IPS-18c (cell line): ENCODE measurements at regions not wholly inside any gene's neighbourhood (a gene's known extent, or its start where the extent isn't known, plus 50 kb on each side); places are given as distances from the start of the nearest gene placed in this dataset.

Experiments used
- H3K4me3 ChIP-seq: 2 replicates; pipeline ENCODE4 v1.7.0; 2013; ENCODE audit warnings: low read depth, mild to moderate bottlenecking, low read length, moderate library complexity; ENCODE audit not compliant: insufficient read depth
- H3K9me3 ChIP-seq: one replicate; pipeline ENCODE4 v1.6.1; 2013; ENCODE audit warnings: mild to moderate bottlenecking, low read length, moderate library complexity; ENCODE audit not compliant: control insufficient read depth, insufficient read depth

- Histone ChIP-seq H3K4me3 (no peak overlapping the region), H3K9me3 (peaks cover under 1% of the 10 kb centered on the region)
These were observed 124.7 kb downstream of the NAV1 start for GRCh38 chr1:201663491-201664113.

GRCh38 chr1:201665036-201665435, 126.1 kb downstream of the NAV1 start:
- Histone ChIP-seq H3K9me3 (peaks cover 3% of the 10 kb centered on the region), H3K4me3 (no peak overlapping the region)

GRCh38 chr1:201666102-201666501, 127.2 kb downstream of the NAV1 start:
- peaks cover 3% of the 10 kb centered on the region for H3K9me3 ChIP-seq
- H3K4me3 ChIP-seq = no peak overlapping the region

GRCh38 chr1:201666645-201667044, 127.7 kb downstream of the NAV1 start:
- H3K4me3 ChIP-seq = no peak overlapping the region
- peaks cover 3% of the 10 kb centered on the region for H3K9me3 ChIP-seq

GRCh38 chr1:201667479-201667878, 128.6 kb downstream of the NAV1 start:
- Histone ChIP-seq H3K4me3 (no peak overlapping the region), H3K9me3 (peaks cover 3% of the 10 kb centered on the region)

- Histone ChIP-seq H3K4me3 (no peak overlapping the region), H3K9me3 (peaks cover 3% of the 10 kb centered on the region)
These were observed 131.6 kb downstream of the NAV1 start for GRCh38 chr1:201670517-201670916.

GRCh38 chr1:201672685-201673084, 133.8 kb downstream of the NAV1 start:
- Histone ChIP-seq H3K9me3 (peaks cover 3% of the 10 kb centered on the region), H3K4me3 (no peak overlapping the region)

- peaks cover 3% of the 10 kb centered on the region for H3K9me3 ChIP-seq
- no peak overlapping the region for H3K4me3 ChIP-seq
These were observed 134.2 kb downstream of the NAV1 start for GRCh38 chr1:201673093-201673492.

- H3K4me3 ChIP-seq = no peak overlapping the region
These were observed 135.0 kb downstream of the NAV1 start for GRCh38 chr1:201673915-201674314.

GRCh38 chr1:201675143-201675542, 136.2 kb downstream of the NAV1 start:
- no peaks in the 10 kb centered on the region for H3K9me3 ChIP-seq
- H3K4me3 ChIP-seq = no peak overlapping the region

More at GRCh38 chr1:201673915-201674314, 135.0 kb downstream of the NAV1 start:
- H3K9me3 ChIP-seq = no peaks in the 10 kb centered on the region

GRCh38 chr1:201676197-201676596, 137.3 kb downstream of the NAV1 start:
- H3K4me3 ChIP-seq = no peak overlapping the region
- H3K9me3 ChIP-seq = no peaks in the 10 kb centered on the region

GRCh38 chr1:201676641-201677040, 137.7 kb downstream of the NAV1 start:
- H3K9me3 ChIP-seq = no peaks in the 10 kb centered on the region
- H3K4me3 ChIP-seq = no peak overlapping the region

GRCh38 chr1:201678264-201679101, 139.6 kb downstream of the NAV1 start:
- no peak overlapping the region for H3K4me3 ChIP-seq

GRCh38 chr1:201681375-201681774, 142.4 kb downstream of the NAV1 start:
- H3K9me3 ChIP-seq = no peaks in the 10 kb centered on the region

More at GRCh38 chr1:201678264-201679101, 139.6 kb downstream of the NAV1 start:
- H3K9me3 ChIP-seq = no peaks in the 10 kb centered on the region

GRCh38 chr1:201682964-201683363, 144.0 kb downstream of the NAV1 start:
- no peak overlapping the region for H3K4me3 ChIP-seq
- H3K9me3 ChIP-seq = no peaks in the 10 kb centered on the region

More at GRCh38 chr1:201681375-201681774, 142.4 kb downstream of the NAV1 start:
- no peak overlapping the region for H3K4me3 ChIP-seq

- Histone ChIP-seq H3K4me3 (no peak overlapping the region), H3K9me3 (no peaks in the 10 kb centered on the region)
These were observed 144.5 kb downstream of the NAV1 start for GRCh38 chr1:201683397-201683796.

GRCh38 chr1:201685485-201685884, 143.5 kb upstream of the IPO9 start:
- Histone ChIP-seq H3K9me3 (no peaks in the 10 kb centered on the region), H3K4me3 (no peak overlapping the region)

- H3K9me3 ChIP-seq = no peaks in the 10 kb centered on the region
- no peak overlapping the region for H3K4me3 ChIP-seq
These were observed 142.1 kb upstream of the IPO9 start for GRCh38 chr1:201686714-201687455.
